ENCODE measurements at regions not wholly inside any gene's neighbourhood (a gene's known extent, or its start where the extent isn't known, plus 50 kb on each side); places are given as distances from the start of the nearest gene placed in this dataset.
"Not testable (repeated sequence)": the region's sequence is repeated elsewhere in the genome, so short reads cannot be mapped to it uniquely, and the experiment has no call there.

DNA sequence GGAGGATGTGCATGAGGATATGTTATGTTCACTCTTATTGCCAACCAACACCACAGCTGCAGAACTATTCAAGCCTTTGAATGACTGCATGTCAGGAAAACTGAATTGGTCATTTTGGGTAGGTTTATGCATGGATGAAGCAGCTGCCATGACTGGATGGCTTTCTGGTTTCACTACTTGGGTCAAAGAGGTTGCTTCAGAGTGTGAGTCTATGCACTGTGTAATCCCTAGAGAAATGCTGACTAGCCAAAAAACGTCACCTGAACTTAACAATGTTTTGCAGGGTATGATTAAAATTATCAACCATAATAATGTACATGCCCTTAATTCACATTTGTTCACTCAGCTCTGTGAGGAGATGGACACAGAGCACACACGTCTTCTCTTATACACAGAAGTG lies 206.7 kb upstream of the RBBP8 start:
- no peak for DNase-seq (ENCODE audit: low read depth in 4 of 4, low spot score in 3 of 4)

DNA sequence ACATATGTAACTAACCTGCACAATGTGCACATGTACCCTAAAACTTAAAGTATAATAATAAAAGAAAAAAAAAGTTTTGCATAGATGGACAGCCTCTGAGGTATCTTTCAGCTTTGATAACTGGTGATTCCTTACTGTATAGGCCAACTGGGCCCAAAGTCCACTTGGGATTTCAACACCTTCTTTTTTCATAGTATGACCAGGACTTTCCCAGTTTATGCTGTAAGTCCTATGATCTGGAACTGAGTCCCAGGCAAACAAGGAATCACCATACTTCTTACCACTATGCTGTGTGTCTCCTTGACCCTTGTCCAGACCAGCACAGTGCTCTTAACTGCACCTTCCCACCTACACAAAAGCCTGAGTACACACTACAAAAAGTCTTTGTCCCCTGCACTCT lies 205.1 kb upstream of the RBBP8 start:
- DNase-seq (ENCODE audit: low read depth in 4 of 4, low spot score in 3 of 4): no peak

DNA sequence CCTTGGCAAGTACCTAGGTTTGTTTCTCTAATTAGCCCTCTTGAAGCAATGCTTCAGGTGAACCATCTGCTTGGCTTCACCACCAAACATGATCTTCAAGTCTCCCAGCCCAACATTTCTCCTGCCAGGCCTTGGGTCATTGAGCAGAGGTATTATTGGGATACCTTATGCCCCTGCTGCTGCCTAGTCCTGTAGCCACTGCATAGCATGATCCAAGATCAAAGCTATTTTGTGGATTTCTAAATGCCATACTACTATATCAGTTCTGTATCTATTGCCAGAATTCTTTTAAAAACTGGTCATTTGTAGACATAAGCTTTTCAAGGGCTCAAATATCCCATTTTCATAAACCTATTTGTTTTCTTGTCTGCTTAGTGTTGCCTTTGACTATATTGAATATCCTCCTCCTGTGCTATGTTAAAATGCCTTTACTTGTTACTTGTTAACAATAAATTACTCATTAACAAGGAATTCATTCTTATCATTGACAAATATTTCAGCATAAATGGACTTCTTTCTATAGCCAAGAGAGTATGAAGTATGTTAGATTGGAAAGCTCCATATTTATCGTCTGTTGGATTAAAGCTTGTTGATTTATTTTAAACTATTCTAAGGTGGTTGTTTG lies 204.5 kb upstream of the RBBP8 start:
- no peak for DNase-seq (ENCODE audit: low read depth in 4 of 4, low spot score in 3 of 4)

DNA sequence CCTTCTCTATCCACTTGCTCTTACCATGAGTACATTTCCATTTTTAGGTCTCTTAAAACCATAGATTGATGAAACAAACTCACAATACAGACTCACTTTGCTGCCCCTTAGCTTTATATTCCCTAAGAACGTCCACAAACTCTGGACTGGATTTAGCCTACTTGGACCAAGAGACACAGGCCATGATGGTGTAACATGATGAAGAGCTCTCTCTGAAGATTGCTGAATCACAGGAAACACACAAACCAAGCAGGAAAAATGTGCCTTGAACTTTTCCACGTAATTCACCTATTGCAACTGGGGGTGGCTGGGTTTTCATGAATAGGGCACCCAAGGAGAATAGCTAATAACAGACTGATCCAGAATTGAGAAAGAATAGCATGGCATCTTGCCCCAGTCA lies 201.7 kb upstream of the RBBP8 start:
- no peak for DNase-seq (ENCODE audit: low read depth in 4 of 4, low spot score in 3 of 4)

DNA sequence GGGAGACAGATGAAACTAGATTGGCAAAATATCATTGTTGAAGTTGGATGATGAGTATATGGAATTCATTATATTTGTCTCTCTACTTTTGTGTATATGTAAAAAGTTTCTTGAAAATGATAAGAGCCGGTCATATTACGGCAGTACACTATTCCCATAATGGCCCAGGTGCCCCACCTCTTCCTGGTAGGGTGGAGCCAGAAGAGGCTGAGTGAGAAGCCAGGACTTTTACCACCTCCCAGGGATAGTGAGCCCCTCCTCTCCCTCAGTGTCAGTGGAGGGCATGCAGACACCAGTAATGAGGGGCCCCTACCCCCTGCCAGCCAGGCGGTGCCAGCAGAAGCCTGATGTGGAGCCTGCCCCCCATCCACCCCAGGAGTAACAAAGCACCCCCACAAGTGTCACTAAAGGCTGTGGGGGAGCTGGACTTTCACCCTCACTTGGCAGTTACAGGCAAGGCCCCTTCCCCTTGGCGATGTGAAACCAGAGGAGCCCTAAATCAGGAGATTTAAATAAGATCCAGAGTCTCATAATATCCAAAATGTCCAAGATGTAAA lies 198.9 kb upstream of the RBBP8 start:
- DNase-seq (ENCODE audit: low read depth in 4 of 4, low spot score in 3 of 4): no peak

DNA sequence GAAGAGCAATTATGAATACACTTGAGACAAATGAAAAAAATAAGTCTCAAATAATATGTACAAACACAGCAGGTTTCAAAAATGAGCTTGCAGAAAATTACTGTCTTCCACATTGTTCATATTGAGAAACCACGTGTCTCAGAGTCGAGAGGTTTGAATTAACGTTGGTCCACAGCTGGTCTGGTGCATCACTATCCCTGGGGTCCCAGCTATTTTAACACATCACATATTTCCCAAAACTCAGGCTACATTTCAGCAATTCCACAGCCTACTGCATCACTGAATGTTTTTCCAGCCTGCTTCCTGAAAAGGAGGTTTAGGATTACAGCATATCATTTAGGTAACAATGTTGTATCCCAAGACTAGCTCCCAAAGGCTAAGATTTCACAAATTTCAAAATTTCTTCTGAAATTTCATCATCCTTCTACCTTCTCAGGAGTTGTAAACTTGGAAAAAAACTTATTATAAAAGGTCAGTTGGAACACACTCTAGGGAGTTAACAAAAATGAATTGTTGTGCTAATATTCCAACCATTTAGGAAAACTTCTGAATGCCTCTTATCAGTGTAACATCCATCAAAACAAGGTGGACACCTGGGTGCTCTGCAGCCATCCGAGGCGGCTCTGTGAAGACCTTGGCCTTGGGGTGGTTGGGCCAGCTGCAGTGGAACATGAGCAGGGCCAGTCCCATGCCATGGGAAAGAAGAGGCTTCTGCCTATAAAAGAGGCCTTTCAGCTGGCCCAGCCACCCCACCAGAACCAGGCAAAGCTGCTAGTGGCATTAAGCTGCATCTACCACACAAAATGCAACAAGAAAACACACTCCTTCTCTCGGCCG lies 198.1 kb upstream of the RBBP8 start:
- no peak for DNase-seq (ENCODE audit: low read depth in 4 of 4, low spot score in 3 of 4)

DNA sequence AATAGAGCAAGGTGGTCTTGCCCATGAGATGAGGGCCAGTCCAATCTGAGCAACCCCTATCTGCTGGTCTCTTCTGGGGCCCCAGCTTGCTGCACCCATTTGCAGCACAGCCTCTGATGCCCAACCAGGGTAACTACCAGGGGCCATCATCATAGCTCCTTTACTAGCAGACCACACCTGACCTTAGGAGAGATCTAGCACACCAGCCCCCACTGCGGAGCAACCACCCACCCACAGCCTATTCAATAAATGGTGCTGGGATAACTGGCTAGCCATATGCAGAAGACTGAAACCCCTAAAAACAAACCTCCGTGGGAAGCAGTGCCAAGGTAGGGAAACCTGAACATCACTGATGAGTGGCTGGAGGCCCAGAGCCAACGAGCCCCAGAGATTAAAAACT lies 196.1 kb upstream of the RBBP8 start:
- no peak for DNase-seq (ENCODE audit: low read depth in 4 of 4, low spot score in 3 of 4)

DNA sequence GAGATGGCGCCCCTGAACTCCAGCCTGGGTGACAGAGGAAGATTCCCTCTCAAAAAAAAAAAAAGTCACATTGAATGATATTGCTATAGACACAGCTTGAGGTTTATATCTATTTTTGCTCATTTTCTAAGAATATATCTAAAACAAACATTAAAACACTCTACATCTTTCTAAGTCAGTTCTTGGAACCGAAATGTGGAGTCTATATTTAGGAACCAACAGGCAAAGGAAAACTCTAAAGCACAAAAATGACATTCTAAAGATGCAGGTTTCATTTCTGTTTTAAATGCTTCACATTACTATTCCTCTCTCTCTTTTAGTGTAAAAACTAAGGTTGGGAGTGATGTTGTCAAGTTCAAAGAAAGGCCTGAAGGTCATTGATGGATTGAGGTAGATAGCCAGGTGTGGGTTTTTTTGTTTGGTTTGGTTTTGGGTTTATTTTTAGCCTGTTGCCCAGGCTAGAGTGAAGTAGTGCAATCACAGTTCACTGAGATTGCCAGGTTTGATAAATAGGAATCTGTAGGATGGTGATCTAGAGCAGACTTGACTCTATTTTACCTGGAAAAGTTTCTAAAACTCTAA lies 194.0 kb upstream of the RBBP8 start:
- DNase-seq (ENCODE audit: low read depth in 4 of 4, low spot score in 3 of 4): no peak

DNA sequence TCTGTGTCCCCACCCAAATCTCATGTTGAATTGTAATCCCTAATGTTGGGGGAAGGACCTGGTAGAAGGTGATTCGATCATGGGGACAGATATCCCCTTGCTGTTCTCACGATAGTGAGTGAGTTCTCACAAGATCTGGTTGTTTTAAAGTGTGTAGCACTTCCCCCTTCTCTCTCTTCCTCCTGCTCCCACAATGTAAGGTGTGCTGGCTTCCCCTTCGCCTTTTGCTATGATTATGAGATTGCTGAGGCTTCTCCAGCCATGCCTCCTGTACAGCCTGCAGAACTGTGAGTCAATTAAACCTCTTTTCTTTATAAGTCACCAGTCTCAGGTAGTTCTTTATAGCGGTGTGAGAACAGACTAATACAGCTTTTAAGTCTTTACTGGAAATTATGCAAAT lies 193.3 kb upstream of the RBBP8 start:
- no peak for DNase-seq (ENCODE audit: low read depth in 4 of 4, low spot score in 3 of 4)

DNA sequence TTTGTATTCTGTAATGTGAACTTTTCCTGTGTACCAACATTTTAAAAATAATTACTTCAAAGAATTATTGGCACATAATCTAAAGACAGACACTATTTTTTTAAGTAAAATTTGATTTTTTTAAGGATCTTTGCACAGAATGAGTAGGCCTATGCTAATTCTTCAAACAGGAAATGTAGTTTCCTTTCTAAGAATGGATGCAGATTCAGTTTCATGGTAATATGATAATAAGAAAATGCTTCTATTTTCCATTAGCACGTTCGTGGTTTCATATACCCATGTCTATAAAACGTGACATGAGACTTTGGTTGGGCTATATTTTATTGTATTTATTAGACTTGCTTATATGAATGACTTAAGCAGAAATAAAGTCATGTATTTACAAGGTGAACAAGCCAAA lies 191.8 kb upstream of the RBBP8 start:
- no peak for DNase-seq (ENCODE audit: low read depth in 4 of 4, low spot score in 3 of 4)

DNA sequence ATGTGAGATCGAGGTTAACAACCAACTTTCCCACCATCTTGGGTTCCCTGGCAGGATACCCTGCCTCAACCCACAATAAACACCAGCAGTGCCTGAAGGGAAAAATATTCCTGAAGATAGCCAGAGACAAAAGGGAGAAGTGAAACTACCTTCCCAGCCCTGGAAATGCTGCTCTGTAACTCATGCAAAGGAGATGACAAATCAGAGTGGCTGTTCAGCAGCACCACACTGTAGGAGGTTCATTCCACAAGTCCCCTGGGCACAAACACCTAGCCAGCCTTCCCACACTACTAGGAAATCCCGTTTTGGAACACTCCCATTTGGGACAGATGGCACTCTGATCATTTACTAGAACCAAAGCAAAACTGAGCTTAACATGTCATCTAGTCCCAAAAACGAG lies 190.7 kb upstream of the RBBP8 start:
- DNase-seq (ENCODE audit: low read depth in 4 of 4, low spot score in 3 of 4): no peak

DNA sequence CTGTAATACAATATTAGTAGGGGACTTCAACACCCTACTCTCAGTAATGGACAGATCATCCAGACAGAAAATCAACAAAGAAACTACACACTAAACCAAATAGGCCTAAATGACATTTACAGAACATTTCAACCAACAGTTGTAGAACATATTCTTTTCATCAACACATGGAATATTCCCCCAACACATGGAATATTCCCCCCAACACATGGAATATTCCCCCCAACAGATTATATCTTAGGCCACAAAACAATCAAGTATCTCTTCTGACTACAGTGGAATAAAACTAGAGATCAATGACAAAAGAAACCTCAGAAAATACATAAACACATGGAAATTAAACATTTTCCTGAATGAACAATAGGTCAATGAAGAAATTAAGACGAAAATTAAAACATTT lies 187.2 kb upstream of the RBBP8 start:
- no peak for DNase-seq (ENCODE audit: low read depth in 4 of 4, low spot score in 3 of 4)

DNA sequence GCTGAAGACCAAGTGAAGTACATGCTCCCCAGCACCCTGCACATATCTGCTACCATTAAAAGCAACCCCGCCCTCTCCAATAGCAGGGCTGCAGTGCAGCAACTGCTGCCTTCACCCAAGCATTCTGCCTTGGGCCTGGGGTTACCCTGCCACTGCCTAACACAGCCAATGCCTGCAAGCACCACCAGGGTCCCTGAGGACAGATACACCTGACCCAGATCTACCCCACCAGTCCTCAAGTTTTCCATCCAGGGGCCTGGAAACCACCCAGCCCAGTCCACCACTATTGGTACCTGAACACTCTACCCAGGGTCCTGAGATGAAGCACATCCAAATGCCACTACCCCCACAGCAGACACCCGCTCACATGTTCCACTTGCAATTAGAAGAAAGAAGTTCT lies 181.1 kb upstream of the RBBP8 start:
- no peak for DNase-seq (ENCODE audit: low read depth in 4 of 4, low spot score in 3 of 4)

DNA sequence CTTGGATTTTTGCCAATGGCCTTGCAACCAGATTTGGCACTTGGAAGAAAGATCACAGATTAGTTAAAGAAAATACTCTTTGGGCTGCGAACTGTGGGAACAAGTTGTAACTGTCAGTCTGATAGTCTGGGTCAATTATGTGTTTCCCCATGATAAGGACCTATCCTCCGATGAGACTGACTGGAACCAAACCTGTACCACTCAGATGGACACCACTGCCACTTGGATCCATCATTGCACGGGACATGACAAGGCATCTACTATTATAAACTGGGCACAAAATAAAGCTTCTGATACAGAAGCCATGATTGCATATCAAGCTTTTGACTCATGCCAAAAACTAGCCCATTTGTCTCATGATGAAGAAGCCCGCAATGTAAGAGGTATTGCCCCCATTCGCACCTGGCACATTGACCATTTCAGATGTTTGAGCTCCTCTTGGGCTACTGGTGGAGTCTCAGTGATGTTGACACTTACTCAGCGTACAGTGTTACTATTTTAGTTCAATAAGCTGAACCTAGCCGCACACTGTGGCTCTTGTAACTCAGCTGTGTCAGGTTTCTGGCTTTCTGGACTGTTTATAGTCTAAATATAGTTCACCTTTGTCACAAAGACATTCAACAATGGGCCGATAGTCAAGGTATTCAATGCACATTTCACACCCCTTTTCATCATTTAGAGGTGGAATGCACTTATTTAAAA lies 179.8 kb upstream of the RBBP8 start:
- DNase-seq (ENCODE audit: low read depth in 4 of 4, low spot score in 3 of 4): no peak

DNA sequence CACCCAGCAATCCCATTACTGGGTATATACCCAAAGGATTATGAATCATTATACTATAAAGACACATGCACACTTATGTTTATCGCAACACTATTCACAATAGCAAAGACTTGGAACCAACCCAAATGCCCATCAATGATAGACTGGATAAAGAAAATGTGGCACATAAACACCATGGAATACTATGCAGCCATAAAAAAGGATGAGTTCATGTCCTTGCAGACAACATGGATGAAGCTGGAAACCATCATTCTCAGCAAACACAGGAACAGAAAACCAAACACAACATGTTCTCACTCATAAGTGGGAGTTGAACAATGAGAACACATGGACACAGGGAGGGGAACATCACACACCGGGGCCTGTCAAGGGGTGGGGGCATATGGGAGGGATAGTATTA lies 169.1 kb upstream of the RBBP8 start:
- DNase-seq (ENCODE audit: low read depth in 4 of 4, low spot score in 3 of 4): not testable (repeated sequence)

DNA sequence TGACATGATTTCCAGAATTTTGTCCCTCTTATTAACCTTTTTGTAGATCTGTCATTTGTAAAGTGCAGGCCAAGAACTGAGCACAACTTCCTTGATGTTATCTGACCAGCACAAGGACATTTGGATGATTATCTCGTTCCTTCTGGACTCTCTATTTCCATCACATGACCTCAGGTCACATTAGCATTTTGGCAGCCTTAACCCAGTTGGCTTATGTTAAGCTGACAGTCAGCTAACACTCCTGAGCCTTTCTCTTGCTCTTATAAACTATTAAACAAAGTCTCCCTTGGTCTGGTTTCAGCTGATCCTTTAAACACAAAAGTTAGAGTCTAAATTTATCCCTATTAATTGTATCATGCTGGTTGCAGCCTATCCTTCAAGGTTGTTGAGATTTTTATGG lies 167.2 kb upstream of the RBBP8 start:
- no peak for DNase-seq (ENCODE audit: low read depth in 4 of 4, low spot score in 3 of 4)

DNA sequence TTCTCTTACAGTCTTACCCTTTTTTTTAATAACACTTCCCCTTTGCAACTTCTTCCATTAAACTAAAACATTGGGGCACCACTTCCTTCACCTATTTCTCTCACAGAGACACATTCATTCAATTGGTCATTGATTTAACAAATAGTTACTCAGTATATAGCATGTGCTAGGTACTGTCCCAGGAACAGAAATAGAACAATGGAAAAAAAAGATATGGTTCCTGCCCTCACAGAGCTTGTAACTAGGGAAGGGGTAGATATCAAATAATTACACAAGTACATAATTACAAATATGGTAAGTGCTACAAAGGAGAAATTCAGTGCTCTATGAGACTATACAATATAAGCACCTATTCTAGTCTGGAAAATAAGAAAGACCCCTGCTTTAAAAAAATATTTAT lies 165.5 kb upstream of the RBBP8 start:
- no peak for DNase-seq (ENCODE audit: low read depth in 4 of 4, low spot score in 3 of 4)

DNA sequence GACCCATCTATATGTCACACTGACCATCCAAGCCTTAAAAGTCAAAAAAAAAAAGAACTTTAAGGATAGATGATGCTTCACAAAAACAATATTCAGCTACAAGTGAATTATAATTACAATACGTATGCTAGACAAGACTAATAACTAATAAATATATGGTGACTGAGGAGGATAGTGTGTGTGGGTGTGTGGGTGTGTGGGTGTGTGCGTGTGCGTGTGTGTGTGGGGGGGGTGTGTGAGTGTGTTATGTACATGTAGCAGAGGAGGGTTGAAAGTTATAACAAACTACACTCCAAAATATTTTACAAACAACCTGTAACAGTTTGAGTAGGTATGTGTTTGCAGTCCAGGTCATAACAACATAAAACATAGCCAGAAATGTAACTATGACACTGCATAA lies 159.2 kb upstream of the RBBP8 start:
- no peak for DNase-seq (ENCODE audit: low read depth in 4 of 4, low spot score in 3 of 4)

DNA sequence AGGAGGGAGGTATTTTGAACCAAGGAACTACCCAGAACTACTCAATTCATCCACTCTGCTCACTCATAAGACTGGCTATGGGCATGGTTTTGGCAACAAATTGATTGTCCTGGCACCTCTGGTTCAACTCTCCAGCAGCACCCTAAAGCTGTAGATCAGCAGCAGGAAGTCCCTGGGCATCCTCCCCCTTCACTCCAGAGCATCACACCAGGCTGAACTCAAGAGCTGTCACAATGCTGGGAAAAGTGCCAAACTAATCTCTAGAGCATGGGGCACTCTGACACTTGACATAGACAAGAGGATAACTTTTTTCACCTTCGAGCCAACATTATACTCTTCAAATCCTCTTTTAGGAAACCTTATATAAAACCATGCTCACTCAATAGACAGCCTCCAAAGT lies 154.1 kb upstream of the RBBP8 start:
- no peak for DNase-seq (ENCODE audit: low read depth in 4 of 4, low spot score in 3 of 4)

DNA sequence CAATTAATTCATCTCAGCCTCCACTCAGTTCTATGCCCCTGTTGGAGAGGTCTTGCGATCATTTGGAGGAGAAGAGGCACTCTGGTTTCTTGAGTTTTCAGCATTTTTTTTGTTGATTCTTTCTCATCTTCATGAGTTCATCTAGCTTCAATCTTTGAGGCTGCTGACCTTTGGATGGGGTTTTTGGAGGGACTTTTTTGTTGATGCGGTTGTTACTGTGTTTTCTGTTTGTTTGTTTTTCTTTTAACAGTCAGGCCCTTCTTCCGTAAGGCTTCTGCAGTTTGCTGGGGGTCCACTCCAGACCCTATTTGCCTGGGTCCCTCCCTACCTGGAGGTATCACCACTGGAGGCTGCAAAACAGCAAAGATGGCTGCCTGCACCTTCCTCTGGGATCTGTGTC lies 149.9 kb upstream of the RBBP8 start:
- no peak for DNase-seq (ENCODE audit: low read depth in 4 of 4, low spot score in 3 of 4)

DNA sequence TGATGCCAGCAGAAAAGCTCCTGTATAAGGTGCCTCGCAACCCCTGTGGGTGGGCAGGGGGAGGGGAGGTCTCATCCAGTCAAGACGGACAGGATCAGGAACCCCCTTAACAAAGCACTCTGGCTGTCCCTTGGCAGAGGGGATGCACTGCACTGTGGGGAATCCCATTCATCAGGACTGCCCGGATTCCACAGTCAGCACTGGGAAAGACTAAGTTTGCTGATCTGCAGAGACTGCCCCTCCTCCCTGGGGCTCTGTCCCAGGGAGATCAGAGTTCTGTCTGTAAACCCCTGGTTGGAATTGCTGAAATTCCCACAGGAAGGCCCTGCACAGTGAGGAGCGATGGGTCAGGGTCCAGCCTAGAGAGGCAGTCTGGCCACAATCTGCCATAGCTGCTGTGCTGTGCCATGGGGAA lies 149.5 kb upstream of the RBBP8 start:
- no peak for DNase-seq (ENCODE audit: low read depth in 4 of 4, low spot score in 3 of 4)
